ENCODE measurements at regions not wholly inside any gene's neighbourhood (a gene's known extent, or its start where the extent isn't known, plus 50 kb on each side); places are given as distances from the start of the nearest gene placed in this dataset.

- ChIA-PET POLR2A (no interaction called here), CTCF (no interaction called here)
- DNase-seq (ENCODE audit: low read depth, low spot score) (no peak), FAIRE-seq (no peak)
- Histone ChIP-seq H3K27me3 (ENCODE audit: control insufficient read depth in 2 of 2, insufficient read depth in 2 of 2, low read length in 2 of 2) (no peaks in the 10 kb centered on the region), H3K9me3 (replicated peaks; ENCODE audit: control insufficient read depth, insufficient read depth, low read length) (no peaks in the 10 kb centered on the region), H2AFZ (ENCODE audit: low read depth, low read length) (no peak overlapping the region), H3K36me3 (ENCODE audit: control insufficient read depth in 2 of 2, extremely low read depth in 1 of 2, insufficient read depth in 2 of 2, low read length in 2 of 2) (no peaks in the 10 kb centered on the region), H3K9me1 (replicated peaks; ENCODE audit: control insufficient read depth, extremely low read depth, insufficient read depth, low read length) (no peaks in the 10 kb centered on the region), H3K79me2 (ENCODE audit: control insufficient read depth, insufficient read depth, low read length) (no peaks in the 10 kb centered on the region), H3K4me2 (ENCODE audit: insufficient read depth, low read length) (no peak overlapping the region), H3K9ac (replicated peaks; ENCODE audit: extremely low read depth, insufficient read depth, low read length) (no peak overlapping the region), H4K20me1 (replicated peaks; ENCODE audit: control insufficient read depth, extremely low read depth, insufficient read depth, low read length) (no peaks in the 10 kb centered on the region), H3K4me1 (ENCODE audit: control insufficient read depth, extremely low read depth, insufficient read depth, low read length) (no peaks in the 10 kb centered on the region), H3K27ac (ENCODE audit: insufficient read depth, low read depth, low read length) (no peak overlapping the region), H3K4me3 (replicated peaks in 1 of 3; ENCODE audit: insufficient read depth in 1 of 3, low read depth in 1 of 3, low read length in 3 of 3) (no peak overlapping the region)
- no peak for TF ChIP-seq POLR2AphosphoS5 (IDR thresholded peaks at IDR 0.05; ENCODE audit: insufficient read depth, low read depth, low read length)
- no peak for TF ChIP-seq EZH2 (IDR thresholded peaks at IDR 0.05; ENCODE audit: borderline replicate concordance, low read depth, low read length, severe bottlenecking)
- no peak for TF ChIP-seq CTCF (IDR thresholded peaks at IDR 0.05; ENCODE audit: extremely low read depth in 1 of 2, insufficient read depth in 1 of 2, low read depth in 1 of 2, low read length in 2 of 2)
- no peak for TF ChIP-seq MAX (IDR thresholded peaks at IDR 0.05; ENCODE audit: insufficient read depth, insufficient read length)
- no peak for TF ChIP-seq FOS (IDR thresholded peaks at IDR 0.05; ENCODE audit: borderline replicate concordance, insufficient read depth, low read length)
- no peak for TF ChIP-seq GATA2 (IDR thresholded peaks at IDR 0.05; ENCODE audit: insufficient read depth, insufficient read length, low read depth, low read length)
- TF ChIP-seq JUN (IDR thresholded peaks at IDR 0.05; ENCODE audit: borderline replicate concordance, insufficient read depth, insufficient read length, low read depth), result no peak
- TF ChIP-seq POLR2A (IDR thresholded peaks at IDR 0.05; ENCODE audit: low read depth, low read length), result no peak
- no peak for TF ChIP-seq MYC (IDR thresholded peaks at IDR 0.05; ENCODE audit: low read depth, low read length)
- intact Hi-C loops (cut with micrococcal nuclease) (no loop called here), dilution Hi-C loops (cut with MboI; ENCODE audit: extremely low pct_ligation_motif_present, low sequenced_read_pairs) (no loop called here)
- BruUV-seq (replicated peaks), result no TSS peak
These were observed 697.6 kb downstream of the HACE1 start for GRCh38 chr6:104162036-104162669.

All from endothelial cell of umbilical vein (primary cell).